GM20431 (cell line): ENCODE measurements at regions not wholly inside any gene's neighbourhood (a gene's known extent, or its start where the extent isn't known, plus 50 kb on each side); places are given as distances from the start of the nearest gene placed in this dataset.

Experiments used
- in situ Hi-C: fragments of 300-500 bp; cut with MseI, MboI; formaldehyde crosslinking; loops from one replicate; pipeline ENCODE4 v1.15.0; 2020; ENCODE audit warnings: low sequenced_read_pairs; ENCODE audit not compliant: unreplicated experiment

DNA sequence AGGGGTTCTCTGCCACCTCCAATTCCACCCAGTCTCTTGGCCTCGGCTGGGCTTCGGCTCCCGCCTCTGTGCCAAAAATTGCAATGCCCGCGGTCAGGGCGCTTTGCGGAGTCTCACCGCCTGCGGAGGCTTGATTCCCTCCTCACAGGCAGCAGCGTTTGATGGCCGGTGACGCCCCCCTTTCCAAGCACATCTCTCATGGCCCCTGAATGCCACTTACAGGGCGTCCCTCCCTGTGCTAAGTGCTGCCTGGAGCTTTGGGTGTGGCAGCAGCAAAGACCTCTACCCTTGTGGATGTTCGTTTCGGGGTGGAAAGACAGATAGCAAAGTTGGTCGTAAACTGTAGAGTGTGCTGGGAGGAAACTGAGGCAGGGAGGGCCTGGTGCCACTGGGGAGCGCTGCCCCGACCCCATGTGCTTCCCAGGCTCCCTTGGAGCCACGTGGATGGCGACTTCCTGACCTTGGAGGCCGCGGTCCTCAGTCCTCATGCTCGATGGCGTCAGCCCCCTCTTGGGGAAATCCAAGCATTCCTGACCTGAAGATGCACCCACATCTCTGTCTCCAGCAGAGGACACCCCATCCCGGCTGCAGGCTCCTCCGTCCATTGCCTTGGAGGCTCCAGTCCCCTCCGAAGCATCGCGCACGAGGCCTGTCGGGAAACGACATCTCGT is 249.2 kb upstream of the IRX4 start:
- in situ Hi-C loops = no loop called here

DNA sequence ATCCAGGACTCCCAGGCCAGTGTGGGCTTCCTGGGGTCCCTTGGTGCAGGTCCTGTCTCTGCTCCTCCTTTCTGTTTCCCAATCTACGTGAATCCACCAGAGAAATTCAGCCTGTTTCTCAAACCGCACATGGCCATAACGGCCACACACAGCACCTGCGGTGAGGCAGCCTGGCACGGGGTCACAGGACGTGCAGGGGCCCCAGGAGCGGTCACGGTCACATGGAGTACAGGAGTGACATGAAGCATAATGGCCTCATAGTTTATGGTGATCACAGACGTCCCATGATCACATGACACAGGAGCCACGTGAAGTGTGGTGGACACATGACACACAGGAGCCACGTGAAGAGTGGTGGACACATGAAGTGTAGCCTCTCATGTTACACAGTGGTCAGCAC is 248.5 kb upstream of the IRX4 start:
- in situ Hi-C loops = no loop called here

DNA sequence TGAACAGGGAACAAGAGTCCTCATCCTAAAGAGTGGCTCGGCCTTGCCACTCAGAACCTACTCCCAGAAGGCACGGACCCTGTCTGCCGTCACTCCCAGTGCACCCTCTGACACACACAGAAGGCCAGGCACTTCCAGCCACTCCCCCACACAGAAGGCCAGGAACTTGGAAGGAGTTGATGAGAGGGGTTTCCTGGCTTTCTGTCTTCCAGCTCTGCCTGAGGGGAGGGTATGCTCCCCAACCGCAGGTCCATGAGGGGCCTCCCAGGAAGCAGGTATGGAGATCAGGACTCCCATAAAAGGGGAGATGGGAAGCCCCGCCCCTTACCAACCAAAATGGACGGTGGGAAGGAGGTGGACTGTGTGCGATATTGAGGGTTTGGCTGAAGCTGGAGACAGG is 247.6 kb upstream of the IRX4 start:
- in situ Hi-C loops = no loop called here

DNA sequence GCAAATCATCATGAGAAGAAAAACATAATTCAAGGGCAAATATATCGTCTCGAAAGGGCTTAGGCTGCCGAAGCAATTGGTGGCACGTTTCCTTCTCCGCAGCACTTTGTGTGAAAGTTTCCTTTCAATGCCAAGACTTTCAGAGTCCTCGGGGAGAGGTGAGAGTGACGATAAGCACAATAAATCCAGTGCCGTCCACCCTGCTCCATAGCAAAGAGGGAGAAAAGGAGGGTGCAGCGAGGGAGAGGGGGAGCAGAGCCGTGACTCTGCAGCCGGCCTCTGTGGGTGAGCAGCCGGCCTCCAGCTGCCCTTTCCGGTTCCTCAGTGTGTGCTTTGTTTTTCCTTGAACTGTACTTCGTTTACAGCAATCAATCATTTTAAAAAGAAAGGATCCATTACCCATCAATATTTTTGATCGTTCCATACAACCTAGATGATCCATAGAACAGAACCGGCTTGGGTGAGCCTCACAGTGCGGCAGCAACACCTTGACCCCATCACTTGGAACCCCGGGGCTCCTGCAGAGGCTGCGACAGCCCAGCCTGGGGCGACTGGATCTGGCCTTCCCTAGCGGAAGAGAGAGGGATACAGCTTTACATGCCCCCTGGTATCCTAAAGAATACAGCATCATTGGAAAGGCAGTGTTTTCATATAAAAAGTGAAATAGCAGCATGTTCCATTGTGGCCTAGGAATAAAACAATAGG is 247.0 kb upstream of the IRX4 start:
- in situ Hi-C loops = no loop called here

DNA sequence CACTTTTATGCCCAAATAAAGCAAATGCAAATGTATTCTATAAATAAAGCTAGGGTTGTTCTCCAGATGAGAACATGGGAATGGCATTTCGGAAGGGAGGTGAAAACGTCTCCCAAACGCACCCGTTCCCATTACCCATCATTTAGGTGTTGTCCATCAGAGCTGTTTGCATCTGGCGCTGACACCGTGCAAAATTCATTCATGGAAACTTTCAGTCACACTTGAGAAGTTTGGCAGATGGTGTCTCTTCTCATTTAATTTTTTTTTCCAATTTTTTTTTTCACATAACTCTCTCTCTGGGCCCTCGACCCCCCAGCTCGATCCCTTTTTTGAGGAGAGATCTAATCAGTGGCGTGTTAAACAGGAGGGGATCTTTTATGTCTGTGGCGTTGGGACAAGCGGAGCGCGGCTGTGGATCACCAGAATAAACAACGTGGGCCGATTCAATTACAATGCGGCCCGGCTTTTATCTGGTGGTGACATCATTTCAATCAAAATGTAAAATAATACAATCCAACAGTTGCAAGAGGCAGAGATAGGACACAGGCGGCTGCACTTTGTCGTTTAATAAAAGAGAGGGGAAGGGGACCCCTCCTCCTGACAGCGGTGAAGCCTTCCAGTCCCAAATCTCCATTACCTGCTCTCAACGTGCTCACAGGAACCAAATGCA is 246.1 kb upstream of the IRX4 start:
- in situ Hi-C loops = no loop called here

DNA sequence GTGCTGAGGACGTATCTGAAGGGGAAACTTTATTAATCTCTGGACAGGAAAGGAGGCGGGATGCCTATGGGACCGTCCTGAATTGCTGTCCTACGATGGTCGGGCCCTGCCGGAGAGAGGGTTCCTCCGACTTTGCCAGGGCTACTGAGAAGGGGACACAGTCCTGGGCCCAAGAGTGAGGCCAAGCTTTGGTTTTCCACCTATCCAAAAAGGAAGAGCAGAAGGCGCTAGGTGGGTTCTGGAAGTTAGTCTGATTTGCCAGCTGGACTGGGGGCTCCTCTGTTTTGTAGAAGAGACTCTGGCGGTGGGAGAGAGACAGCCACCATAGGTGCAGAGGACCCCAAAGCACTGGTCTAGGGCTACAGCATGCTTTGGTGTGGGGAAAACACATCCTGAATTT is 243.8 kb upstream of the IRX4 start:
- in situ Hi-C loops = no loop called here

DNA sequence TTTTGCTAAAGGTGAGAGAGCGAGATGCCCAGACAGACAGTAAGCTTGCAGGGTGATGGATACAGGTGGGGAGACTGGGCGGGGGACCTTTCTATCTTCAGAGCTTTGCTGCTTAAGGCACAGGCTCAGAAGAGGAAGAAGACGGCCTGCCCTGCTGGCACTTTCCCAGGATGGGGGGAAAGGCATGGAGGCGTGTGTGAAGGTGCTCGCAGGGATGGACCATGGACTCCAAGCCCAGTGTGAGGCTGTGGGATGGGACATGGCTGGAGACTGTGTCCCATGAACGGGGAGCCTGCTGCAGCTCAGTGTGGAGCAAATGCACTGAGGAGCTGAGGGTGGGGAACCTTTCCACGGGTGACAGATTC is 243.2 kb upstream of the IRX4 start:
- in situ Hi-C loops = no loop called here

DNA sequence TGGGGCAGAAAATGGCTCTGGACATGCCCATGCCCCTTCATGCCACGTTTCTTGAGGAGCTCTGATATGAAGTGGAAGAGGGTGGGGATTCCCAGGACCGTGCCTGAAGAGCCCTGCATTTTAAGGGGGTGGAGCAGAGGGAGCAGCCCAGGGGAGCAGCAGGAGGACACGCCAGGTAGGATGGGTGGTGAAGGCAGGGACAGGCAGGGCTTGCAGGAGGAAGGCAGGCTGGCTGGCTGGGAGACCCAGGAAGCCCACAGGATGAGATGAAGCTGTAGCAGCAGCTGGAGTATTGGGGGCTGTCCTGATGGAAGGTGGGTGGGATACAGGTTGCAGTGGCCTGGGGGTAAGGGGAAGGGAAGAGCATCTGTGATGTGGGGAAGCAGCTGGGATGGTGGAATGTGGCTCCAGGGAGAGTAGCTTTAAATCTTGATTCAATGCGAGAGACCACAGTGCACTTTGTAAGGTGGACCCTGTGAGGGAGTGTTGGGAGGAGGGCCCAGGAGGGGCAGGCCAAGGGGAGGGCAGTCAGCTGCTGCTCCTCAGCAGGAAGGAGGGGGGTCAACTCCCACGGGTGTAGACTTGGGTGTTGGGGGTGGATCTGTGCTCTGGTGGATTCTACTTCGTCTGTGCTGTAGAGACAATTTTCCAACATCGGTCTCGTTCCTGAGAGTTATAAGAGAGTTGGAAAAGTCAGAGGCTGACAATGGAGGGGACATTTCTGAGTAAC is 242.6 kb upstream of the IRX4 start:
- in situ Hi-C loops = no loop called here

DNA sequence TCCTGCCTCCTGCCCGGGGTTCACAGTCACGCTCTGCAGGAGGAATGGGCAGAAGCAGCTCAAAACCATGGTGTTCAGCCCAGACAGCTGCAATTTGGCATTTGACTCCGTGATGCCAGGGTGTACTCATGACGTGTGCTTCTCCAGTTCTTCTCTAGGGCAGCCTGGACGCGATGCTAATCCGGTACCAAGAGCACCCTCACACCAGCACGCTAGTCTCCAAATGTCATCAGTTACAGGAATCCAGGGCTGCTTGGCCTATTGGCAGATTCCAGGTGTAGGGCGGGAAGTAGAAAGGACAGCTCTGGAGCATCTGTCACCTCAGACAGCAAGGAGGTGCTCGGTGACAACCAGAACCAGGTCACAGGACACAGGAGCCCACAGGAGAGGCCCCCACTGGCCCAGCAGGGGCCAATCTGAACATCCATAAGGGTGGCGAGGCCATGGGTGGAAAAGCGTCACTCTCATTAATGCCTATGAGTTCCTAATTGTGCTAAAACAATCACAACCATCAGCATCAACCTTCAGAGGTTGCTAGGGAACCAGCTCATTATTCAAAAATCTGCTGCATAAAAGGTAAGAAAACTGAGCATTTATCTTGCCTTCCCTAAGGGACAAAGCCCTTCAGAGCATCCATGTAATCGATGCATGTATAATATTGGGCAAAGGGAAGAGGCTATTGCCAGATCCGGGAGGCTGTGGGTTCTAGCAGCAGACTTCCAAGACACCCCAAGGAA is 241.9 kb upstream of the IRX4 start:
- in situ Hi-C loops = no loop called here

DNA sequence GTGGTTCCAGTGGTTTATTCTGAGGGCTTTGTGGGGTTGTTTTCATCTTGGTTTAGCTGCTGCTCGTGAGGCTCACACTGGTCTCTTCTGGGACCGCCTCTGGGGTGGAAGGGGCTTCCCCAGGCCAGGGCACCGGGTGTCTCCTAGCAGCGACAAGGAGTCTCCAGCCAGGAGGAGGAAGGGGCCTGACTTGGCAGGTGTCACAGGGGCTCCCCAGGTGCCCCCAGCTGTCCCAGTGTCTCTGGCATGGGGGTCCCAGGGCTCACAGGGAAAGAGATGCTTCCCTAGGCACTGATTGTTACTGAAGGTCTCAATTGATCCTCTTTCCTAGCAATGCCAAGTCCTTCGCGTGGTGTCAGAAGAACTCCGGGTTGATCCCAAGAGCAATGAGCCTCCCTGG is 241.1 kb upstream of the IRX4 start:
- in situ Hi-C loops = no loop called here

DNA sequence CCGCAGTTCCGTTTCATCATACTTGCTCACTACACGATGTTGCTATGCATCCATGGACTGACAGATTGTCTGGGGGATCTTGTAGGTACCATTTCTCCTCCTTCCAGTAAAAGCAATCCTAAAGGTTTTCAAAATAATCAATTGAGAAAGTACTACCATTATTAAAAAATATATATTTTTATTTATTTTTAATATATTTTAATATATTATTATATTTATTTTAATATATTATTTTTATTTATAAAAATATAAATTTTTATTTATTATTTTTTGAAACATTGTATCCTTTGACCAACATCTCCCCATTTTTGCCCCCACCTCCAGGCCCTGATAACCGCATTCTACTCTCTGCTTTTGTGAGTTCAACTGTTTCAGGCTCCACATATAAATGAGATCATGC is 237.6 kb upstream of the IRX4 start:
- in situ Hi-C loops = no loop called here

DNA sequence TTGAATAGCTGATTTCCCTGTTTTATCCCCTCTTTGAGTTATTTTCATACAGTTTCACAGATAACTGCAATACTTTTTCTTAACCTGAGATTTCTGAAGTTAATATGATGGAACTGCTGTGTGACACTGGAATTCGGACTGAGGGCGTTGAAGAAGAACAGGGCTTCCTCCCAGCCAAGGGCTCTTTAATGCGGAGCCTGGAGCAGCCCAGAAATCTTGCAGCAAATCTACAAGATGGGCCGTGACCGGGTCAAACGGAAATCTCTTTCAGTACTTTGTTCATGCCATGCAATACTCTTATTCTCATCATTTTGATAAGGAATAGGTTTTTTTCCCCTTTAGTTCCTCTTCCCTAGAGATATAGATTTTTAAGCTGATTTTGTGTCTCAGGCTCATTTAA is 236.8 kb upstream of the IRX4 start:
- in situ Hi-C loops = no loop called here

DNA sequence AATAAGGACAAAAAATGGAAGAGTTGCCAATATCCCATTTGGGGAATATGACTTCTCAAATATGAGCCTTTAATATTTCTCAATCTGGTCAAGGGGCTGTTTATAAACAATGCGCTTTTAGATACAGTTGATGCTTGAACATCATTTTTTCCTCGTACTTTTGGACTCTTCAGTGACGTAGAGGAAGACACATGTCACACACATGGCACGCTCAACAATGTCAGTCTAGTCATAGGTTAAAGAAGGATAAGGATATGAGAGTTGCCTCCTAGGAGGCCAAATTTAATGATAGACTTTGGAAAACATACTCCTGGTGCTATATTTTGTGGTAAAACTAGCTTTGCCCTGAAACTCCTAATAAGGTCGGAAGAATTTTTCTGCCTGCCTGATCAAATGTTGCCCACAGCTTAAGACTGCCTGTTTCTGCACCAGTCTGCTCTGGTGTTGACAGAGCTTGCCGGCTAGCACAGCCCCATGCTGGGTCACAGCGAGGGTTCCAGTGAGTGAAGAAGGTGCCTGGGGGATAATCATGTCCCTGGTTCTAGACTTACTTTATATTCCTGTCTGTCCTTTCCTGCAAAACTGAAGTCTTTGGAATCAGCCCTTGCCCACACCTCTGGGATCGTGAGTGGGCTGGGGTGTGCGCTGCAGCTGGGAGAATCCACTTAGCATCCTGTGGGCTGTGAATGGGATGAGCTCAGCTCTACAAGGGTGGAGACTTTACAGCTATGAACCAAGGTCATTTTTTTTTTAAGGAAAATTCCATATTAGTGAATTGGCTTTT is 230.8 kb upstream of the IRX4 start:
- in situ Hi-C loops = no loop called here

DNA sequence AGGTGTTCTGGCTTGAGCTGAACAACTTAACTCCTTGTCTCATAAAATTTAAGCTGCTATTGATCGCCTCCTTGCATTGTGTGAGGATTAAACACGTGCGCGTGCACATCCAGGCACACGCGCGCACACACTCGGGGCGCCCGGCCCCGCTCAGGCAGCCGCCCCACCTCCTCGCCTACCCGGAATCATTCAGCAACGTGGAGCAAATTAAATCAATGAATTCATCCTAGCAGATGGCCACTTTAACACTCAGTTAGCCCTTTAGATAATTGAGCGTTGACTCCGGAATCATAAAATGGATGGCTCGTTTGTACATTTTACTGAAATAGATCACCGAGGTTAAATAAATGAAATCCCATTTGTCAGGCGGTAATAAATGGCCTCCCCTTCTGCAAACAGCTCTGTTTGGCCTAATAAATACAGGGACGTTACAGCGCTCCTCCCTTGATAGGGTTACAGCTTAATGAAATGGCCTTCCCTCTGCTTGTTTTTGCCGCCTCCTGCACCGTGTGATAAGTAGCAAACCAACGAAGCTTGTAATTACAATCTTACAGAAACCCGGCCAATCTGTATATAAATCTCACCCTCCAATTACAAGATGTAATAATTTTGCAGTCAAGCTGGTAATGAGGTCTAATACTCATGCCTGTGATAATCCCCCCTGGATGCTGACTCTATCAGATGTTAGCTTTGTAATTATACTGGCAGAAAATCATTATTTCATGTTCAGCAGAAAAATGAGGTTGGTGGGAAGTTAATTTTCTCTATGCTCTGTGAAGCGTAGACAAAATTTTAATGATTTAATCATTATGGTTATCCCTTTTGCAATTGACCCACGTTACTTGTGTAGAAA is 229.7 kb upstream of the IRX4 start:
- in situ Hi-C loops = no loop called here

DNA sequence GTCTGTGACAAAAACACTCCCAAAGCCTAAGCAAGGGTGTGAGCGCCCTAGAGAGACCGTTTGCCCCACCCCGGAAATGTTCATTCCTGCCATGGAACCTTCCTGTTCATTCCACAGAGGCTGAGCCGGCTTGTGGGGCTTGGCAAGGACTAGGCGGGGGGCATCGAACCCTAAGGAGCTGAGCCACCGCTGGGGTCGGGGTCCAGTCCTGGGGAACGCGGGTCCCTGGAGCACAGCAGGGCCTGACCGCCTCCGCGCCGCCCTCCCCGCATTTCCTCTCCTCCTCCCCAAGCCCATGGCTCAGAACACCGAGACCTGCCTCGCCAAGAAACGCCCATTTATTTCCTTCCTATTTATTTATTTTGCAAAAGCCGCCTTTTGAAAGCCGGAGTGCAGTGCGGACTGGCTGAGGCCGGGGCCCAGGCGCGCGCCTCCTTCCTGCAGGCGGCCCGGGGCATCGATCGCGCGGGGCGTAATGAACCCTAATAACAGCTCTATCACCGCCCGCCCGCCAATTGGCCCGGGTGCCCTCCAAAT is 228.9 kb upstream of the IRX4 start:
- in situ Hi-C loops = no loop called here

DNA sequence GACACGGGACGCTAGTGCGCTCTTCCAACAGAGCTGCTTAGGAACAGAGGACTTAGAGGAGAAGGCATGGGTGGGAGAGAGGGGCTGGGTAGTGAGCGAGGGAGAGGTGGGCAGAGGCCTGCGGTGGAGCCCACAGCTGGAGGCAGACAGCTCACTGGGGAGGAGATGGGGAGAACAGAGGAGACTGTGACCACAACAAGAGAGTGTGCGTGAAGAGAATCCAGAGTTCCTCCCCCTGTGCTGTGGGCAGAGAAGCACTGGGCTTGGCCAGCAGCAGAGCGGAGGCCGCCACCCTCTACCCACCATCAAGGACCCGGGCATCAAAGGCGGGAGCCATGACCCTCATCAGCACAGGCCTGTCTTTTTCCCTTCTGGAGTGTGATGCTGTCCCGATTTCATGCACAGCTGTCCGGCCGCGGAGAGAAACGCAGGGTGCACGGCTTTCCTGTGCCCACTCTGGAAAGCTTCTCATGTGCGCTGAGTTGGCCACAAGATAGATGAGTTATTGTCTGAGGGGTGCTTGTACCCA is 228.3 kb upstream of the IRX4 start:
- in situ Hi-C loops = no loop called here

DNA sequence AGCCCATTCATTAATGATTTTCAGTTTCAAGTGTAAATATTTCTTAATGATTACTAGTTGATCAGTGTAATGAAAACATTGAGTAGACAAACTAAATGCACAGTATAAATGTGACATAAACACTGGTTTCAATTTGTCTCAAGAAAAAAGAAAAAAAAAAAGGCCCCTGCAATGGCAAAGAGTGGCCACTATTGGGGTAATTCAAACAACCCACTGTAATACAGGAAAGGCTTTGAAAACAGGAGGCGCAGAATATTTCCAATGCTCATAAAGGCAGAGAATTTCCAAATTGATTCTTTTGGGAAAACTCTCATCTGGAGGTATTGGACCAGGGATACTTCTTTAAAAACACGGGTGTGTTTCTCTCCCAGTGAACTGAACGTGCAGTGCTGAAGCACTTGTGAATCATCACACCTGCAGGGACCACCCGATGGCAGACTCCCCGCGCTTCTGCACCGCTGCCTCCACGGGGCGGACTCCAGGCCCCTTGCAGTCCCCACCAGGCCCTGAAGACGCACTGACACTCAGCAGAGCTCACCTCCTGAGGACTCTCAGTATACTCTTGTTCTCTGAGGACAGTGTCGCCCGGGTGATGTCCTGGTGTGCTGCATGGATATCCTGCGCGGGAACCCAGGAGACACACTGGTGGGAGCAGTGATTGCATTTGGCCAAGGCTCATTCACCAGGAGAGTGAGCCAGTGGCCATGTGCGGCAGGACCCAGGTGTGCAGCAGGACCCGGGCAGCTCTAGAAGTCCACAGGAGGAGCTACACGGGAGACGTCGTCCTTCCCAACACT is 227.6 kb upstream of the IRX4 start:
- in situ Hi-C loops = no loop called here
